RWPE1 (cell line): ENCODE measurements at regions not wholly inside any gene's neighbourhood (a gene's known extent, or its start where the extent isn't known, plus 50 kb on each side); places are given as distances from the start of the nearest gene placed in this dataset.
"Not testable (repeated sequence)": the region's sequence is repeated elsewhere in the genome, so short reads cannot be mapped to it uniquely, and the experiment has no call there.

Experiments used
- CTCF ChIA-PET: fragments of 350-600 bp; sonication (Branson Sonifier 250); formaldehyde crosslinking; extraction: SDS; loops from one replicate; lab custom pipeline; 2021; lab: Yijun Ruan, JAX
- POLR2A ChIA-PET: fragments of 400-600 bp; formaldehyde crosslinking; extraction: SDS; loops from one replicate; lab custom pipeline; 2020; ENCODE audit warnings: antibody characterized with exemption; ENCODE audit not compliant: low non-redundant PET; lab: Yijun Ruan, JAX
- DNase-seq: peaks from one replicate; pipeline ENCODE4 v3.0.0; 2012; ENCODE audit warnings: low spot score
- H3K27ac ChIP-seq: fragments of 450-650 bp; 2 replicates; pipeline ENCODE4 v1.5.1; 2017
- TF ChIP-seq, protein P1 (sequence below): fragments of 450-650 bp; conservative IDR thresholded peaks from 2 replicates; pipeline ENCODE4 v1.5.1; 2017; ENCODE audit warnings: low read depth, mild to moderate bottlenecking

- no peak for DNase-seq
- ChIA-PET POLR2A (no interaction called here), CTCF (no interaction called here)
- no peak overlapping the region for H3K27ac ChIP-seq
- TF ChIP-seq, protein P1, sequence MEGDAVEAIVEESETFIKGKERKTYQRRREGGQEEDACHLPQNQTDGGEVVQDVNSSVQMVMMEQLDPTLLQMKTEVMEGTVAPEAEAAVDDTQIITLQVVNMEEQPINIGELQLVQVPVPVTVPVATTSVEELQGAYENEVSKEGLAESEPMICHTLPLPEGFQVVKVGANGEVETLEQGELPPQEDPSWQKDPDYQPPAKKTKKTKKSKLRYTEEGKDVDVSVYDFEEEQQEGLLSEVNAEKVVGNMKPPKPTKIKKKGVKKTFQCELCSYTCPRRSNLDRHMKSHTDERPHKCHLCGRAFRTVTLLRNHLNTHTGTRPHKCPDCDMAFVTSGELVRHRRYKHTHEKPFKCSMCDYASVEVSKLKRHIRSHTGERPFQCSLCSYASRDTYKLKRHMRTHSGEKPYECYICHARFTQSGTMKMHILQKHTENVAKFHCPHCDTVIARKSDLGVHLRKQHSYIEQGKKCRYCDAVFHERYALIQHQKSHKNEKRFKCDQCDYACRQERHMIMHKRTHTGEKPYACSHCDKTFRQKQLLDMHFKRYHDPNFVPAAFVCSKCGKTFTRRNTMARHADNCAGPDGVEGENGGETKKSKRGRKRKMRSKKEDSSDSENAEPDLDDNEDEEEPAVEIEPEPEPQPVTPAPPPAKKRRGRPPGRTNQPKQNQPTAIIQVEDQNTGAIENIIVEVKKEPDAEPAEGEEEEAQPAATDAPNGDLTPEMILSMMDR: no peak
Measured at GRCh38 chr3:160098926-160099626, 110.4 kb downstream of the IL12A start.

DNA sequence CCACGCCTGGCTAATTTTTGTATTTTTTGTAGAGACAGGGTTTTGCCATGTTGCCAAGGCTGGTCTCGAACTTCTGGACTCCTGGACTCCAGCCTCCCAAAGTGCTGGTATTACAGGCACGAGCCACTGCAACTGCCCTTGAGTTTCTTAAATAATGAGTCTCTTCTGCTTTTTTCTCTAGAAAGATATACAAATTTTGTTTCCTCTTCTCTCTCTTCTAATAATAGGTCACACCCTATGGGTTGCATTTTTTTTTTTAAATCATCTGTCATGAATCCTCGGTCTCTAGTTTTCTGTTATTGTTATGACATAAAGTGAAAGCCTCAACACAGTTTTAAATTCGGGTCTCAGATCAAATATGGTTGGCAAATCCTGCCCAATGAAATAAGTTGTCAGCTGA is 111.2 kb downstream of the IL12A start:
- CTCF ChIA-PET: interaction anchor here (0.6 kb wide), 1 partner anchor 214 kb away, joined by 4 read pairs; no protein-coding TSS in a partner anchor
- H3K27ac ChIP-seq: no peak overlapping the region
- POLR2A ChIA-PET: no interaction called here
- DNase-seq: no peak
- TF ChIP-seq, protein P1: no peak

DNA sequence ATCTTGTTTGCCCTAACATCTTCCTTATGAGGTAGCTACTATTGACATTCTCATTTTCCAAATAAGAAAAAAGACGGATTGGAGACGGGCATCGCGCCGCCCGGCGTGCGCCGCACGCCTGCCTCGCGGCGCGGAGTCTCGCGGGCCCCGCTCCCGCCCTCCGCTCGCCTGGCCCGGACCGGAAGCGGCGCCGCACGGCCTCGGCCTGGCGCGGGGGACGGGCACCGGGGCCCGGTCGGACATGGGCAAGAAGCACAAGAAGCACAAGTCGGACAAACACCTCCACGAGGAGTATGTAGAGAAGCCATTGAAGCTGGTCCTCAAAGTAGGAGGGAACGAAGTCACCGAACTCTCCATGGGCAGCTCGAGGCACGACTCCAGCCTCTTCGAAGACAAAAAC is 112.0 kb downstream of the IL12A start:
- no peak overlapping the region for H3K27ac ChIP-seq
- ChIA-PET CTCF (no interaction called here), POLR2A (no interaction called here)
- no peak for DNase-seq
- TF ChIP-seq, protein P1: no peak

- H3K27ac ChIP-seq, DNase-seq, POLR2A ChIA-PET, CTCF ChIA-PET: not testable (repeated sequence)
Measured at GRCh38 chr3:160102001-160102400, 113.4 kb downstream of the IL12A start.

DNA sequence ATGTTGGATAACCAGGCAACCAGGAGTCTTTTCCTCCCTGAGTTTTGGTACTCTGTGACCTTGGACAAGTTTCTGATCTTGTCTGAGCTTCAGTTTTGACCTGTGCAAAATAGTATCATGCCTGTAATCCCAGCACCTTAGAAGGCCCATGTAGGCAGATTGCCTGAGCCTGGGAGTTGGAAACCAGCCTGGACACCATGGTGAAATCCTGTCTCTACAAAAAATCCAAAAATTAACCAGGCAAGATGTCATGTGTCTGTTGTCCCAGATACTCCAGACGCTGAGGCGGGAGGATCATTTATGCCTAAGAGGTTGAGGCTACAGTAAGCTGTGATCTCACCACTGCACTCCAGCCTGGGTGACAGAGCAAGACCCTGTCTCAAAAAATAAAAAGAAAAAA is 114.8 kb downstream of the IL12A start:
- POLR2A ChIA-PET: no interaction called here
- TF ChIP-seq, protein P1: no peak
- no peak overlapping the region for H3K27ac ChIP-seq
- CTCF ChIA-PET: interaction anchor here (0.8 kb wide), 1 partner anchor 9 kb away, joined by 3 read pairs; no protein-coding TSS in a partner anchor
- DNase-seq: no peak

DNA sequence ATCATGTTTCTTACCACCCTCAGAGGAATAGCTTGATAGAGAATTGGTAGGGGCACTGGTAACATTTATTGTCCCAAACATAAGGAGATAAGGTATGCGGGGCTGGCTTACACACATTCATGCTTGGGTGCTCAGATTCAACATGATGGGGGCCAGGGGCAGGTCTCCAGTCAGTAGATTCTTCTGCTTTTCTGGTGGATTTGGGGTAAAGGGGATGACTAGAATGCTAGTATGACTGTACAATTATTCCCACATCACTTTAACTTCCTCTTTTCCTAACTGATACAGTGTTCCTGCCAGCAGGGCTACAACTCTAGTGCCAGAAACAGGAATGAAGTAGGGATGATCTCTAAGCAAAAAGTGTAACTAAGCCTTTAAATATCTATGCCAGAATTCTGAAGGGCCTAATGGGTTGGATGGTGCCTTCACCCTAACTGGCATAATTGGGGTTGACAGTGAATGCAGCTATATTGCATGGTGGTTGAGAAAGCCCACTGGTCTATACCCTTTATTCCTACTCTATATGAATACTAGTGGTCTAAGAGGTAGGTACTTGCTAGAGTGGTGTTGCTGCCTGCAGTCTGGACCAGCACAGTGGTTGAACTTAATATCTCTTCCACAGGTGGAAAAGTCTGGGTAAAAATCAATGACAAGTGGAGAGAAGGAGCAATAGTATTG is 117.4 kb downstream of the IL12A start:
- no peak overlapping the region for H3K27ac ChIP-seq
- CTCF ChIA-PET: interaction anchor here (0.5 kb wide), 2 partner anchors 16 to 701 kb away, joined by 3 to 4 read pairs; no protein-coding TSS in a partner anchor
- no peak for DNase-seq
- TF ChIP-seq, protein P1: no peak
- POLR2A ChIA-PET: no interaction called here
